ENCODE measurements at regions not wholly inside any gene's neighbourhood (a gene's known extent, or its start where the extent isn't known, plus 50 kb on each side); places are given as distances from the start of the nearest gene placed in this dataset.

GRCh38 chr18:38368246-38368645, 802.6 kb upstream of the CELF4 start:
- no peak for TF ChIP-seq POLR2A (IDR thresholded peaks at IDR 0.05)
- TF ChIP-seq CTCF (IDR thresholded peaks at IDR 0.05 in 8 of 11, conservative IDR thresholded peaks at IDR 0.05 in 3 of 11) = no peak
